Esophagus squamous epithelium (tissue), 5 donors: ENCODE measurements at regions not wholly inside any gene's neighbourhood (a gene's known extent, or its start where the extent isn't known, plus 50 kb on each side); places are given as distances from the start of the nearest gene placed in this dataset.

Source experiments
- DNase-seq: peaks from one replicate; lab custom pipeline; 2025; lab: John Stamatoyannopoulos, UW
- H3K27ac ChIP-seq, 4 donors: fragments of 200-600 bp; sonication (generic); one replicate each; pipeline ENCODE4 v1.5.1; 2016 to 2019; ENCODE audit warnings: mild to moderate bottlenecking in 1 of 4
- H3K27me3 ChIP-seq, 4 donors: fragments of 200-600 bp; sonication (generic); 1 replicate in 3 of 4; 2 replicates in 1 of 4; pipeline versions ENCODE4 v1.5.1 to v1.6.0; 2017 to 2021; ENCODE audit warnings: antibody characterized with exemption in 1 of 4
- H3K36me3 ChIP-seq, 3 donors: fragments of 200-600 bp; sonication (generic); one replicate each; pipeline ENCODE4 v1.5.1; 2016 to 2019
- H3K4me1 ChIP-seq, 3 donors: fragments of 200-600 bp; sonication (generic); one replicate each; pipeline ENCODE4 v1.5.1; 2017 to 2019
- H3K4me3 ChIP-seq, 4 donors: fragments of 200-600 bp; sonication (generic); 1 replicate in 3 of 4; 2 replicates in 1 of 4; pipeline ENCODE4 v1.5.1; 2016 to 2019; ENCODE audit warnings: mild to moderate bottlenecking in 2 of 4, moderate library complexity in 1 of 4
- H3K9me3 ChIP-seq, 3 donors: fragments of 200-600 bp; sonication (generic); one replicate each; pipeline ENCODE4 v1.5.1; 2016 to 2019
- POLR2A ChIP-seq, 4 donors: fragments of 450-650 bp; IDR thresholded peaks; one replicate each; pipeline ENCODE4 v1.6.1; 2017; ENCODE audit warnings: antibody characterized with exemption in 4 of 4, mild to moderate bottlenecking in 4 of 4, moderate library complexity in 3 of 4
- WGBS, 2 donors: methylation state at CpG; one replicate each; pipeline ENCODE4 v1.1.5; 2018; 5-methylcytosine and 5-hydroxymethylcytosine counted together
- intact Hi-C: fragments of 100-400 bp; cut with DNase I; formaldehyde crosslinking; loops from one replicate; pipeline ENCODE4 v1.15.0; 2022
- TF ChIP-seq, protein P1 (sequence below), 6 experiments: fragments of 450-650 bp in 4 of 6; fragments of 200-600 bp in 2 of 6; sonication (generic) in 2 of 6; IDR thresholded peaks; one replicate each; pipeline ENCODE4 v1.5.1; 2016 to 2019; ENCODE audit warnings: antibody characterized with exemption in 6 of 6, mild to moderate bottlenecking in 4 of 6, moderate library complexity in 4 of 6
- donor health status: DM: yes; HTN: yes; CAD: no.

DNA sequence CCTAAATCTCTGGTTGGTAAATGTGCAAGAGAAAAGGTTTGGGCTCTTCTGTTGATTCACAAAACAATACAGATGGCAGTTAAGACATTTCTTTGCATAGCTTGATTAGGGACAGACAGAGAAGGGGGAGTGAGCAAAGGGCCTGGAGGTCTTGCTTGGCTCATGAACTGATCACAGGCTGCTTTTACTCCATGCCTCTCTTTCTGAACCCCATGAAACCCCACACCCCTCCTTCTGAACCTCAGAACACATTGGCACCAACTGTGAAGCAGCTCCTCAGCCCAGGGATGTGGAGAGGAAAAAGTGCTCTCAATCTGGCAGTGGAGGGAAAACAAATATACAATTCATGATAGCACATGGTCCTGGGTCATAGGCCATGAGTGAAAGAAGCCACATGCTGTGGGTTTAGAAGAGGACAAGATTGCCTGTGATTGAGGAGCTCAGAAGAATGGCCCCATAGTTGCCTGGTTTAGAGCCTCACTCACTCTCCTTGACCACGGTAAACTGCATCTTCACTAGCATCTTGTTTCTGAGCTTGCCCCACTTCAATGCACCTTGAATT is 111.6 kb upstream of the GADD45A start:
- WGBS, 2 donors = 76 to 100% methylated on average over 1 of the region's 1 CpG
- Histone ChIP-seq H3K27me3 (no peaks in the 10 kb centered on the region), H3K4me3 (no peak overlapping the region), H3K4me1 (peaks cover 9 to 66% (median 34%) of the 10 kb centered on the region in 3 donors), H3K36me3 (no peaks in the 10 kb centered on the region), H3K27ac (peak overlapping the region; percentile 3 to 68 (median 36)), H3K9me3 (no peaks in the 10 kb centered on the region)
- intact Hi-C loops = no loop called here
- DNase-seq = no peak
- TF ChIP-seq, protein P1, sequence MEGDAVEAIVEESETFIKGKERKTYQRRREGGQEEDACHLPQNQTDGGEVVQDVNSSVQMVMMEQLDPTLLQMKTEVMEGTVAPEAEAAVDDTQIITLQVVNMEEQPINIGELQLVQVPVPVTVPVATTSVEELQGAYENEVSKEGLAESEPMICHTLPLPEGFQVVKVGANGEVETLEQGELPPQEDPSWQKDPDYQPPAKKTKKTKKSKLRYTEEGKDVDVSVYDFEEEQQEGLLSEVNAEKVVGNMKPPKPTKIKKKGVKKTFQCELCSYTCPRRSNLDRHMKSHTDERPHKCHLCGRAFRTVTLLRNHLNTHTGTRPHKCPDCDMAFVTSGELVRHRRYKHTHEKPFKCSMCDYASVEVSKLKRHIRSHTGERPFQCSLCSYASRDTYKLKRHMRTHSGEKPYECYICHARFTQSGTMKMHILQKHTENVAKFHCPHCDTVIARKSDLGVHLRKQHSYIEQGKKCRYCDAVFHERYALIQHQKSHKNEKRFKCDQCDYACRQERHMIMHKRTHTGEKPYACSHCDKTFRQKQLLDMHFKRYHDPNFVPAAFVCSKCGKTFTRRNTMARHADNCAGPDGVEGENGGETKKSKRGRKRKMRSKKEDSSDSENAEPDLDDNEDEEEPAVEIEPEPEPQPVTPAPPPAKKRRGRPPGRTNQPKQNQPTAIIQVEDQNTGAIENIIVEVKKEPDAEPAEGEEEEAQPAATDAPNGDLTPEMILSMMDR (IDR thresholded peaks at IDR 0.05) = no peak
- TF ChIP-seq POLR2A (IDR thresholded peaks at IDR 0.05) = no peak

DNA sequence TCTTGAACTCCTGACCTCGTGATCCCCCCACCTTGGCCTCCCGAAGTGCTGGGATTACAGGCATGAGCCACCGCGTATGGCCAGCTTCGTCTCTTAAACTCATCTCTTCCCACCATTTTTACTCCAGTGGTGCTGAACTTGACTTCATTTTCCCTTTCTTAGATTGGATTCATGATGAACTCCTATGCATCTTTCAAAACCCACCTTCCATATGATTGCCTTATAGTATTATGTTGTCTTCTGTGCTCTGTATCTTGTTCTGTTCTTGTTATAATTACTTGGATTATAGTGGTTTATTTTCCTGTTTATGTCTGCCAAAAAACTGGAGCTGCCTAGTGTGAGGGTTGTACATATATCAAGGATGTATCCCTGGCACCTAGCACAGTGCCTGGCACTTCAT is 110.8 kb upstream of the GADD45A start:
- no peak for DNase-seq
- H3K27ac ChIP-seq = no peak overlapping the region
- 90 to 92% methylated on average over 5 of the region's 5 CpGs for WGBS, 2 donors
- no peaks in the 10 kb centered on the region for H3K9me3 ChIP-seq
- H3K4me3 ChIP-seq = no peak overlapping the region
- no peak for TF ChIP-seq POLR2A (IDR thresholded peaks at IDR 0.05)
- TF ChIP-seq, protein P1 (IDR thresholded peaks at IDR 0.05) = no peak
- H3K36me3 ChIP-seq = no peaks in the 10 kb centered on the region
- H3K4me1 ChIP-seq = peaks cover 9 to 66% (median 34%) of the 10 kb centered on the region in 3 donors
- intact Hi-C loops = no loop called here
- no peaks in the 10 kb centered on the region for H3K27me3 ChIP-seq

DNA sequence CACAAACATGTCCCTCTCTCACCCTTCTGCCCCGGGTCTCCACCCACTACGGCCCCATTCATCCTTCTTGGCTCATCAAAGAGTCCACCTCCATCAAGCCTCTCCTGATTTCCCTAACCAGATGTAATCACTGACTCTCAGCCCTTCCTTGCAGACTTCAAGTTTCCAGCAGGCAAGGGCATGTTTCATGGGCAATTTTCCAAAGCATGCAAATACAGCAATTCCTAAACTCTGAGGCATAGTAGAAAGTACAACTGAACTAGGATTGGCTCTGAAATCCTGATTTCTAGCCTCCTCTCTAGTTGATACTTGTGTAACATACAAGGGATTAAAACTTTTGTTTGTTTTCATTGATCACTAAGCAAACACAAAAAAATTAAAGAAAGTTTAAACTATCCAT is 109.1 kb upstream of the GADD45A start:
- no peak for TF ChIP-seq POLR2A (IDR thresholded peaks at IDR 0.05)
- TF ChIP-seq, protein P1 (IDR thresholded peaks at IDR 0.05) = no peak
- H3K4me3 ChIP-seq = no peak overlapping the region
- H3K4me1 ChIP-seq = peaks cover 9 to 56% (median 26%) of the 10 kb centered on the region in 3 donors
- DNase-seq = no peak
- no peaks in the 10 kb centered on the region for H3K27me3 ChIP-seq
- H3K9me3 ChIP-seq = no peaks in the 10 kb centered on the region
- H3K36me3 ChIP-seq = no peaks in the 10 kb centered on the region
- H3K27ac ChIP-seq = peak overlapping the region; percentile 18 to 57 (median 32)
- 39 to 43% methylated on average over 2 of the region's 2 CpGs for WGBS, 2 donors
- intact Hi-C loops = no loop called here

- Histone ChIP-seq H3K27me3 (no peaks in the 10 kb centered on the region), H3K27ac (peak overlapping the region in 2 of 4 donors; percentile 21 to 23), H3K4me3 (no peak overlapping the region), H3K4me1 (peaks cover 9 to 49% (median 23%) of the 10 kb centered on the region in 3 donors), H3K36me3 (no peaks in the 10 kb centered on the region), H3K9me3 (no peaks in the 10 kb centered on the region)
- TF ChIP-seq, protein P1 (IDR thresholded peaks at IDR 0.05) = no peak
- TF ChIP-seq POLR2A (IDR thresholded peaks at IDR 0.05) = no peak
- intact Hi-C loops = no loop called here
- DNase-seq = no peak
- 74 to 83% methylated on average over 5 of the region's 5 CpGs for WGBS, 2 donors
These were observed 108.5 kb upstream of the GADD45A start for GRCh38 chr1:67576474-67576873.

DNA sequence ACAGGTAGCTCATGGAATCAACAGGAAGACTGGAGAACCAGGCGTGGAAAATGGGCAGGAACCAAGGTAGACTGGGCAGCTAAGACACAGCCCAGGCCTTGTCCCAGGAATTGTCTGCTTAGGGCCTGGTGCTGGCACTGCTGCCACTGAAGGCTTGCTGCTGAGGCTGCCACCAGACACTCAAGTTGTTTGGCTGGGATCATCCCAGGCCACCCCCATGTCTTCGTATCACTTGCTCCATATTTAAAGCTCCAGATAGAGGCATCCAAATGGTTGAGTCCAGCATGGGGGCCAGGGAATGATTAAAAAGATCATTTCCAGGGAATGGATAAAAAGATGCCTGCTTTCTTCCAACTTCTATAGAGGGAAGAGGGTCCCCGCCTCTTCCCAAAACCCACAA is 107.4 kb upstream of the GADD45A start:
- H3K36me3 ChIP-seq = no peaks in the 10 kb centered on the region
- no peaks in the 10 kb centered on the region for H3K9me3 ChIP-seq
- peaks cover 3 to 38% (median 12%) of the 10 kb centered on the region in 3 donors for H3K4me1 ChIP-seq
- no peak for TF ChIP-seq POLR2A (IDR thresholded peaks at IDR 0.05)
- TF ChIP-seq, protein P1 (IDR thresholded peaks at IDR 0.05) = no peak
- H3K27ac ChIP-seq = no peak overlapping the region
- DNase-seq = no peak
- WGBS, 2 donors = 79 to 91% methylated on average over 3 of the region's 3 CpGs
- H3K27me3 ChIP-seq = no peaks in the 10 kb centered on the region
- no peak overlapping the region for H3K4me3 ChIP-seq
- intact Hi-C loops = no loop called here
